ENCODE measurements at regions not wholly inside any gene's neighbourhood (a gene's known extent, or its start where the extent isn't known, plus 50 kb on each side); places are given as distances from the start of the nearest gene placed in this dataset.

DNA sequence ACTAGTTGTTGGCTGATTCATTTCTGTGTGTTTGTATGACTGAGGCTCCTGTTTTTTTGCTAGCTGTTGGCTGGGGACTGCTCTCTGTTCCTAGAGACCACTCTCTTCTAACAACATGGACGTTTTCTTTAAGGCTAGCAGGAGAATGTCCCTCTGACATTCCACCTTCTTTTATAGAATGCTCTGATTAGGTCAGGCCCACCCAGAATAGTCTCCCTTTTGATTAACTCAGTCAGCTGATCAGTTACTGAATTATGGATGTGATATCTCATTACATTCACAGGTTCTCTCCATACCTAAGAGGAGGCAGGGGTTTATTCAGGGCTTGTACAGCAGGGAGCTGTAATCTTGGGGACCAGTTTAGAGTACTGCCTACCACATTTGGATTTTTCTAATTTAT is 175.6 kb upstream of the RHOBTB1 start:
- peaks cover 6% of the 10 kb centered on the region; the same call in 1 of the 2 replicates for H3K4me1 ChIP-seq (ENCODE audit: insufficient read depth, low read length)
- H3K36me3 ChIP-seq (ENCODE audit: insufficient read depth, low read length), result no peaks in the 10 kb centered on the region
- H4K20me1 ChIP-seq (ENCODE audit: insufficient read depth, low read length), result no peaks in the 10 kb centered on the region
- no peak overlapping the region for H2AFZ ChIP-seq (ENCODE audit: low read depth, low read length)
- DNase-seq, result no peak
- no peaks in the 10 kb centered on the region for H3K79me2 ChIP-seq (ENCODE audit: insufficient read depth, low read length)
- no peaks in the 10 kb centered on the region for H3K27me3 ChIP-seq (ENCODE audit: insufficient read depth, low read length, poor library complexity)
- no peak overlapping the region for H3K4me2 ChIP-seq (ENCODE audit: insufficient read depth, low read length)
- H3K27ac ChIP-seq (ENCODE audit: low read length), result no peak overlapping the region
- no peak for TF ChIP-seq EZH2 (IDR thresholded peaks at IDR 0.05; ENCODE audit: borderline replicate concordance, low read depth, low read length, severe bottlenecking)
- TF ChIP-seq, protein P1, sequence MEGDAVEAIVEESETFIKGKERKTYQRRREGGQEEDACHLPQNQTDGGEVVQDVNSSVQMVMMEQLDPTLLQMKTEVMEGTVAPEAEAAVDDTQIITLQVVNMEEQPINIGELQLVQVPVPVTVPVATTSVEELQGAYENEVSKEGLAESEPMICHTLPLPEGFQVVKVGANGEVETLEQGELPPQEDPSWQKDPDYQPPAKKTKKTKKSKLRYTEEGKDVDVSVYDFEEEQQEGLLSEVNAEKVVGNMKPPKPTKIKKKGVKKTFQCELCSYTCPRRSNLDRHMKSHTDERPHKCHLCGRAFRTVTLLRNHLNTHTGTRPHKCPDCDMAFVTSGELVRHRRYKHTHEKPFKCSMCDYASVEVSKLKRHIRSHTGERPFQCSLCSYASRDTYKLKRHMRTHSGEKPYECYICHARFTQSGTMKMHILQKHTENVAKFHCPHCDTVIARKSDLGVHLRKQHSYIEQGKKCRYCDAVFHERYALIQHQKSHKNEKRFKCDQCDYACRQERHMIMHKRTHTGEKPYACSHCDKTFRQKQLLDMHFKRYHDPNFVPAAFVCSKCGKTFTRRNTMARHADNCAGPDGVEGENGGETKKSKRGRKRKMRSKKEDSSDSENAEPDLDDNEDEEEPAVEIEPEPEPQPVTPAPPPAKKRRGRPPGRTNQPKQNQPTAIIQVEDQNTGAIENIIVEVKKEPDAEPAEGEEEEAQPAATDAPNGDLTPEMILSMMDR (IDR thresholded peaks at IDR 0.05; ENCODE audit: borderline replicate concordance, extremely low read depth, low read length, poor library complexity, severe bottlenecking), result no peak
- no peak for ATAC-seq (ENCODE audit: insufficient read depth, low read depth)
- no peaks in the 10 kb centered on the region for H3K9me3 ChIP-seq (ENCODE audit: insufficient read depth, low read length, severe bottlenecking)
- H3K9ac ChIP-seq (ENCODE audit: low read depth, low read length), result no peak overlapping the region
- no peak overlapping the region for H3K4me3 ChIP-seq (ENCODE audit: low read depth in 1 of 2, low read length in 2 of 2)

DNA sequence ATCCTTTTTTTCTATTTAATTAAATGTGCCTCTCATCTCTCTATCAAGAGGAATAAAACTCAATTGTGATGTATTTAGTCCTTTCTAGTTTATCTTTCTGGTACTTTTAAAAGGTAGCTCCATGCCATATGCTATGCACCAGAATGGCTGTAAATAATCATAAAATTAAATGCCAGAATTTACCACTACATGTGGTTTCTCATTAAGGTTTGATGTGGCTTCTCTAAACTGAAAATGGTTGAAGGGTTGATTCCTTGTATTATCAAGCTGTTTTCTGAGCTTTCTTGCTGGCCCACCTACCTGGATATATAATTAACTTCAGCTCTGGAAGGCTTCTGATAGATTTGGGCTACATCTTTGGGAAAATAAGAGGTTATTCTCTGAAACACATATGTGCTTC is 171.9 kb upstream of the RHOBTB1 start:
- ATAC-seq (ENCODE audit: insufficient read depth, low read depth) (peak; percentile 50; the same call in 2 of the 3 replicates), DNase-seq (no peak)
- H3K36me3 ChIP-seq (ENCODE audit: insufficient read depth, low read length), result no peaks in the 10 kb centered on the region
- H4K20me1 ChIP-seq (ENCODE audit: insufficient read depth, low read length), result no peaks in the 10 kb centered on the region
- H3K79me2 ChIP-seq (ENCODE audit: insufficient read depth, low read length), result no peaks in the 10 kb centered on the region
- no peak overlapping the region for H3K4me2 ChIP-seq (ENCODE audit: insufficient read depth, low read length)
- no peaks in the 10 kb centered on the region for H3K27me3 ChIP-seq (ENCODE audit: insufficient read depth, low read length, poor library complexity)
- H3K9me3 ChIP-seq (ENCODE audit: insufficient read depth, low read length, severe bottlenecking), result no peaks in the 10 kb centered on the region
- peaks cover 6% of the 10 kb centered on the region; the same call in 1 of the 2 replicates for H3K4me1 ChIP-seq (ENCODE audit: insufficient read depth, low read length)
- TF ChIP-seq, protein P1 (IDR thresholded peaks at IDR 0.05; ENCODE audit: borderline replicate concordance, extremely low read depth, low read length, poor library complexity, severe bottlenecking), result no peak
- TF ChIP-seq EZH2 (IDR thresholded peaks at IDR 0.05; ENCODE audit: borderline replicate concordance, low read depth, low read length, severe bottlenecking), result no peak
- H2AFZ ChIP-seq (ENCODE audit: low read depth, low read length), result no peak overlapping the region
- no peak overlapping the region for H3K27ac ChIP-seq (ENCODE audit: low read length)
- no peak overlapping the region for H3K9ac ChIP-seq (ENCODE audit: low read depth, low read length)
- H3K4me3 ChIP-seq (ENCODE audit: low read depth in 1 of 2, low read length in 2 of 2), result no peak overlapping the region

DNA sequence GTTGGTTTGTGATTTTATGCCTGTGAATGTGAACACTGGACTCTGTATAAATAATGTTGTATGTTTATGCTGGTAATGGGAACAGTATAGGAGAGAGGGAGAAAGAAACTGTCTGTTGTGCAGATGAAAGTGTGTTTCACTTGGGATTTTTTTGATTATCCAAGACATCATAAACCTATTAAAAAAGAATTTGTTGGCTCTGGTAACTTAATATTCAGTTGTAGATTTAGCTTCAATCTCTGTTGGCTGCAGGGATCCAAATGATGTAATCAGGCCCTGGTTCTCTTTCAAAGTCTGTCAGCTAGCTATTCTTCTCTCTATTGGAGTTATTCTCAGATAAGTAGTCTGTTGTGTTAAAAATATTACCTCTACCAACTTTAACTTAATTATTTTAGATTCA is 168.8 kb upstream of the RHOBTB1 start:
- H2AFZ ChIP-seq (ENCODE audit: low read depth, low read length), result no peak overlapping the region
- no peak for ATAC-seq (ENCODE audit: insufficient read depth, low read depth)

More for the DNA sequence above, 168.8 kb upstream of the RHOBTB1 start:
- Histone ChIP-seq H3K4me1 (ENCODE audit: insufficient read depth, low read length) (peaks cover 6% of the 10 kb centered on the region; the same call in 1 of the 2 replicates), H3K4me3 (ENCODE audit: low read depth in 1 of 2, low read length in 2 of 2) (no peak overlapping the region), H3K9me3 (ENCODE audit: insufficient read depth, low read length, severe bottlenecking) (no peaks in the 10 kb centered on the region), H3K79me2 (ENCODE audit: insufficient read depth, low read length) (no peaks in the 10 kb centered on the region), H3K27me3 (ENCODE audit: insufficient read depth, low read length, poor library complexity) (no peaks in the 10 kb centered on the region), H3K36me3 (ENCODE audit: insufficient read depth, low read length) (no peaks in the 10 kb centered on the region), H3K27ac (ENCODE audit: low read length) (no peak overlapping the region), H3K4me2 (ENCODE audit: insufficient read depth, low read length) (no peak overlapping the region), H3K9ac (ENCODE audit: low read depth, low read length) (no peak overlapping the region), H4K20me1 (ENCODE audit: insufficient read depth, low read length) (no peaks in the 10 kb centered on the region)
- TF ChIP-seq, protein P1 (IDR thresholded peaks at IDR 0.05; ENCODE audit: borderline replicate concordance, extremely low read depth, low read length, poor library complexity, severe bottlenecking), result no peak
- no peak for TF ChIP-seq EZH2 (IDR thresholded peaks at IDR 0.05; ENCODE audit: borderline replicate concordance, low read depth, low read length, severe bottlenecking)
- no peak for DNase-seq
